NT2/D1 (cell line): ENCODE measurements at regions not wholly inside any gene's neighbourhood (a gene's known extent, or its start where the extent isn't known, plus 50 kb on each side); places are given as distances from the start of the nearest gene placed in this dataset.

Source experiments
- YY1 ChIP-seq: IDR thresholded peaks from 2 replicates; pipeline ENCODE4 v1.6.1; 2011; ENCODE audit not compliant: insufficient read length, insufficient read depth
- ZNF274 ChIP-seq: IDR thresholded peaks from 2 replicates; pipeline ENCODE4 v1.6.1; 2011; ENCODE audit warnings: mild to moderate bottlenecking, low read depth, low read length

GRCh38 chr18:29496152-29496680 is 1319.3 kb upstream of the CDH2 start:
- TF ChIP-seq YY1 (no peak), ZNF274 (no peak)
